ENCODE measurements at regions not wholly inside any gene's neighbourhood (a gene's known extent, or its start where the extent isn't known, plus 50 kb on each side); places are given as distances from the start of the nearest gene placed in this dataset.

- TF ChIP-seq ZNF445 (CRISPR knock-in tag; IDR thresholded peaks at IDR 0.05; ENCODE audit: low read depth) (no peak), GTF2F1 (IDR thresholded peaks at IDR 0.05; ENCODE audit: low read depth, low read length) (no peak), RCOR1 (IDR thresholded peaks at IDR 0.05; ENCODE audit: borderline replicate concordance in 1 of 2, low read depth in 2 of 2, low read length in 2 of 2) (no peak), POLR2A (conservative IDR thresholded peaks at IDR 0.05) (no peak)
Observed at GRCh38 chr4:52292245-52292644, 241.1 kb downstream of the SPATA18 start.
